HepG2 (cell line): ENCODE measurements at regions not wholly inside any gene's neighbourhood (a gene's known extent, or its start where the extent isn't known, plus 50 kb on each side); places are given as distances from the start of the nearest gene placed in this dataset.
A peak's percentile ranks its signal among the peaks of the same experiment; 100 is the strongest.

Experiments used
- ATAC-seq: fragments of 200-7000 bp; cut with Tn5 transposase; 3 replicates; pipeline ENCODE4 v1.9.1; 2020; ENCODE audit warnings: mild to moderate bottlenecking, moderate library complexity
- BruUV-seq: library from RNA; stranded (reverse); fragments of 400-500 nt; replicated peaks from 2 replicates; lab custom pipeline; 2021; lab: Mats Ljungman, UMichigan
- CTCF ChIA-PET: fragments of 300-600 bp; formaldehyde crosslinking; extraction: SDS; loops from one replicate; lab custom pipeline; 2021; ENCODE audit warnings: low total read pairs, inconsistent platforms, low intra/inter-chr PET ratio; lab: Yijun Ruan, JAX
- POLR2A ChIA-PET: fragments of 350-600 bp; sonication (Branson Sonifier 250); formaldehyde crosslinking; loops from one replicate; lab custom pipeline; 2020; ENCODE audit warnings: antibody characterized with exemption, inconsistent platforms; lab: Yijun Ruan, JAX
- DNase-seq: peaks from one replicate; pipeline ENCODE4 v3.0.0-alpha.2; 2015; ENCODE audit warnings: low spot score
- FAIRE-seq: peaks from 3 replicates; lab custom pipeline; 2011; peaks lifted over from hg19 to GRCh38; lab: Jason Lieb, UNC
- H2AFZ ChIP-seq: one replicate; pipeline ENCODE4 v1.6.1; 2011; ENCODE audit warnings: low read length, inconsistent platforms
- H3K27ac ChIP-seq: fragments of 300-600 bp; 3 replicates; pipeline ENCODE4 v1.8.0; 2011; ENCODE audit warnings: mixed run types, mild to moderate bottlenecking, mixed read lengths, low read length, inconsistent platforms; ENCODE audit not compliant: insufficient read depth; ENCODE audit errors: extremely low read length
- H3K27me3 ChIP-seq, 2 experiments: fragments of 200-600 bp in 1 of 2; 2 replicates in 1 of 2; 3 replicates in 1 of 2; pipeline versions ENCODE4 v1.6.0 to v1.8.0; 2011; ENCODE audit warnings: low read length in 2 of 2, mild to moderate bottlenecking in 2 of 2, moderate library complexity in 2 of 2, inconsistent platforms in 1 of 2; ENCODE audit not compliant: insufficient read depth in 2 of 2, control insufficient read depth in 1 of 2
- H3K36me3 ChIP-seq, 2 experiments: fragments of 200-600 bp in 1 of 2; replicated peaks in 1 of 2; 2 replicates in 1 of 2; 3 replicates in 1 of 2; pipeline versions ENCODE4 v1.5.1 to v1.8.0; 2011; ENCODE audit warnings: low read length in 2 of 2, inconsistent platforms in 1 of 2; ENCODE audit not compliant: insufficient read depth in 2 of 2, control insufficient read depth in 1 of 2
- H3K4me1 ChIP-seq: 2 replicates; pipeline ENCODE4 v1.5.1; 2012; ENCODE audit warnings: low read length, inconsistent platforms; ENCODE audit not compliant: insufficient read depth
- H3K4me2 ChIP-seq: 2 replicates; pipeline ENCODE4 v1.6.0; 2011; ENCODE audit warnings: low read depth, low read length, inconsistent platforms
- H3K4me3 ChIP-seq, 3 experiments: fragments of 200-600 bp in 1 of 3; sonication (generic), shearing (Covaris generic) in 1 of 3; replicated peaks in 1 of 3; 2 replicates each; pipeline ENCODE4 v1.5.1; 2011 to 2016; ENCODE audit warnings: low read length in 3 of 3, inconsistent platforms in 2 of 3, low read depth in 2 of 3, mild to moderate bottlenecking in 2 of 3, control low read depth in 1 of 3, mixed read lengths in 1 of 3; ENCODE audit not compliant: insufficient read depth in 1 of 3
- H3K79me2 ChIP-seq: one replicate; pipeline ENCODE4 v1.6.1; 2011; ENCODE audit warnings: low read length, inconsistent platforms; ENCODE audit not compliant: insufficient read depth
- H3K9ac ChIP-seq: 2 replicates; pipeline ENCODE4 v1.6.0; 2011; ENCODE audit warnings: mild to moderate bottlenecking, low read depth, low read length, inconsistent platforms; ENCODE audit not compliant: insufficient read depth
- H3K9me3 ChIP-seq: 2 replicates; pipeline ENCODE4 v1.5.1; 2012; ENCODE audit warnings: mild to moderate bottlenecking, low read length
- H4K20me1 ChIP-seq: 2 replicates; pipeline ENCODE4 v1.6.0; 2011; ENCODE audit warnings: inconsistent platforms, mild to moderate bottlenecking, low read length, moderate library complexity; ENCODE audit not compliant: insufficient read depth
- HIC2 ChIP-seq: sonication (generic); formaldehyde crosslinking; IDR thresholded peaks from 2 replicates; pipeline ENCODE4 v1.9.0; 2022; ENCODE audit warnings: low read depth, missing genetic modification reagents
- MXD1 ChIP-seq: sonication (generic); formaldehyde crosslinking; IDR thresholded peaks from 2 replicates; pipeline ENCODE4 v1.4.0; 2020; ENCODE audit warnings: mild to moderate bottlenecking, missing genetic modification reagents
- NFE2L2 ChIP-seq: fragments of 150-350 bp; IDR thresholded peaks from 2 replicates; pipeline ENCODE4 v1.6.1; 2014; ENCODE audit warnings: low read length
- NR2C2 ChIP-seq: sonication (generic); formaldehyde crosslinking; IDR thresholded peaks from 2 replicates; pipeline ENCODE4 v1.4.0; 2020; ENCODE audit warnings: missing genetic modification reagents, mild to moderate bottlenecking, moderate library complexity, borderline replicate concordance
- TP53 ChIP-seq: sonication (generic); formaldehyde crosslinking; conservative IDR thresholded peaks from 2 replicates; pipeline ENCODE4 v1.4.0; 2020; ENCODE audit warnings: missing genetic modification reagents
- ZBTB1 ChIP-seq: sonication (generic); formaldehyde crosslinking; IDR thresholded peaks from 2 replicates; pipeline ENCODE4 v1.4.0; 2020; ENCODE audit warnings: missing genetic modification reagents, borderline replicate concordance
- ZFP37 ChIP-seq: sonication (generic); formaldehyde crosslinking; IDR thresholded peaks from 2 replicates; pipeline ENCODE4 v1.4.0; 2020; ENCODE audit warnings: missing genetic modification reagents, borderline replicate concordance
- ZNF335 ChIP-seq: sonication (generic); formaldehyde crosslinking; IDR thresholded peaks from 2 replicates; pipeline ENCODE4 v1.4.0; 2020; ENCODE audit warnings: missing genetic modification reagents
- ZNF512 ChIP-seq: sonication (generic); formaldehyde crosslinking; IDR thresholded peaks from 2 replicates; pipeline ENCODE4 v1.4.0; 2020; ENCODE audit warnings: mild to moderate bottlenecking, missing genetic modification reagents
- ZNF678 ChIP-seq: sonication (generic); formaldehyde crosslinking; IDR thresholded peaks from 2 replicates; pipeline ENCODE4 v1.4.0; 2020; ENCODE audit warnings: mild to moderate bottlenecking, missing genetic modification reagents
- ZSCAN9 ChIP-seq: IDR thresholded peaks from 2 replicates; pipeline ENCODE4 v1.6.1; 2016; ENCODE audit warnings: borderline replicate concordance
- WGBS: methylation state at CpG from one replicate; pipeline ENCODE4 v1.1.6; 2017; ENCODE audit warnings: low lambda C conversion rate; 5-methylcytosine and 5-hydroxymethylcytosine counted together
- in situ Hi-C: cut with HindIII; loops from 2 replicates; pipeline ENCODE4 v1.10.0; 2017; ENCODE audit warnings: low pct_unique_long_range_greater_than_20kb; ENCODE audit not compliant: extremely low pct_ligation_motif_present
- intact Hi-C: fragments of 100-400 bp; cut with micrococcal nuclease; formaldehyde crosslinking; loops from one replicate; pipeline ENCODE4 v1.10.0; 2022; ENCODE audit not compliant: unreplicated experiment

- TF ChIP-seq ZNF335 (CRISPR knock-in tag) (no peak), HIC2 (CRISPR knock-in tag) (no peak), ZBTB1 (no peak), ZSCAN9 (no peak), TP53 (no peak), ZNF512 (no peak)
Observed at GRCh38 chr2:224182498-224182897, 143.4 kb upstream of the SERPINE2 start (continued).

- 40% methylated on average over 6 of the region's 6 CpGs for WGBS
- H3K9ac ChIP-seq = no peak overlapping the region
- no peak overlapping the region for H3K4me2 ChIP-seq
- no peaks in the 10 kb centered on the region for H3K36me3 ChIP-seq
- no TSS peak for BruUV-seq
- peaks cover 0 to 10% of the 10 kb centered on the region in 2 experiments; a peak in 2 of 5 replicates for H3K27me3 ChIP-seq
- TF ChIP-seq NFE2L2 (peak; percentile 50; the same call in 1 of the 2 replicates), ZFP37 (no peak), MXD1 (CRISPR knock-in tag) (no peak), ZNF678 (no peak), NR2C2 (no peak)
- DNase-seq (no peak), ATAC-seq (no peak), FAIRE-seq (no peak)
- no peaks in the 10 kb centered on the region for H3K79me2 ChIP-seq
- POLR2A ChIA-PET = no interaction called here
- no peak overlapping the region for H3K4me3 ChIP-seq
- H3K9me3 ChIP-seq = no peaks in the 10 kb centered on the region
- no peak overlapping the region for H3K27ac ChIP-seq
- intact Hi-C loops = no loop called here
- CTCF ChIA-PET = no interaction called here
- H3K4me1 ChIP-seq = peaks cover 26% of the 10 kb centered on the region
- no peaks in the 10 kb centered on the region for H4K20me1 ChIP-seq
- in situ Hi-C loops = no loop called here
- no peak overlapping the region for H2AFZ ChIP-seq
Observed at GRCh38 chr2:224181534-224182155, 142.6 kb upstream of the SERPINE2 start.
